GM18505 (cell line): ENCODE measurements at regions not wholly inside any gene's neighbourhood (a gene's known extent, or its start where the extent isn't known, plus 50 kb on each side); places are given as distances from the start of the nearest gene placed in this dataset.

Source experiments
- ATAC-seq: cut with Tn5 transposase; IDR thresholded peaks from one replicate; pipeline ENCODE4 v1.9.1; 2021; ENCODE audit not compliant: unreplicated experiment
- POLR2A ChIP-seq: IDR thresholded peaks from 4 replicates; pipeline ENCODE4 v1.6.1; 2011; ENCODE audit warnings: borderline replicate concordance; ENCODE audit not compliant: insufficient read depth, insufficient read length; ENCODE audit errors: extremely low read depth

DNA sequence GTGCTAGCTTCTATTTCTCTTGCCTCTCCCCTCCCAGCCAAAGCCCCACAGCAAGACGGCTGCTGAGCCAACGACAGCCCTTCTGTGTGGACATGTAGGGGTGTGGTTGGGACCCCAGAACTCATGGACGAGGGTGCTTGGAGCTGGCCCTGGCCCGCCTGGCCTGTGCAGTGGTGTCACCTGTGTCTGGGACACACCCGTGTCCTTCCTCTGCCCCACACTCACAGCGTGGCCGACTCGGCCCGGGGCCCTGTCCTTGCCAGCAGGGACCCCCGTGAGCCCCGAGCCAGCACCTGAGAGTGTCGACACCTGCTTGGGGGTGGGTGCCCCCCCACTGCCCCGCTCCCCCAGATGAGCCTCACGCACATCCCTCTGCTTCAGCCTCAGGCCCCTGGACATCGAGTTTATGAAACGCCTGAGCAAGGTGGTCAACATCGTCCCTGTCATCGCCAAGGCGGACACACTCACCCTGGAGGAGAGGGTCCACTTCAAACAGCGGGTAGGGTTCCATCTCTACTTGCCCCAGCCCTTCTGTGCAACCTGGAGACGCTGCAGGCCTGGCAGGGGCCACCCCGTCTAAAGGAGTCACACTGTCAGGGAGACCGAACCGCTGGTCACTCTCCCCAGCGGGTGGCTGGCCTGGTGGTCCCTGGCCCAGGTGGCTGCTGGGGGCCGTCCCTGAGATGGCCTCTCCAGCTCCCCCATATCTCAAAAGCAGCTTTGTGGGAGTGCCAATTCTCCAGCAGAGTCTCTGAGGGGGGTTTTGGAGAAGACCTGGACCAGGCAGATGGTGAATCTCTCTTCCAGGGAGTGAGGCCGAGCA lies 349.8 kb downstream of the SEC14L1 start:
- ATAC-seq: no peak

DNA sequence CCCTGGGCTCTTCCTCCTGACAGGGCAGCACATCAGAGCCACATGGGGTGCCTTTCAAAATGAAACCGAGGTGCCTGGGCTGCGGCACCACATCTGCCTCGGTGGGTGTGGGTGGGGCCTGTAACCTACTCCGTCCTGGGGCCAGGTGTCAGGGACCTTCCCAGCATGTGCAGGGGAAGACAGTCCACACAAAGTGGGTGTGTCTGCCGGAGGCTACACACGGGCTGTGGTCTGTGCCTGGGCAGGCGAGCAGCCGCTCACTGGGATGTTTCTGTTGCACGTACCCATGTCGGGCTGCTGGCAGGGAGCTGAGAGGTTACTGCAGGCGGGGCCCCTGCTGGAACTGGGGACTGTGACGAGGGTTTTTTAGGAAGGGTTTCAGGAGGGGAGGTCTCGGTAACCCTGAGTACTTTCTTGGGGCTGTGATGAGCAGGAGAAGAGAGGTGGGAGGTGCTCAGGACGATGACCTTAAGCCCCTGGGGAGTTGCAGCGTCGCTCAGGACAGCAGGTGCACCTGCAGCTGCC lies 351.2 kb downstream of the SEC14L1 start:
- ATAC-seq: no peak
- TF ChIP-seq POLR2A: no peak

More for the DNA sequence above, 349.8 kb downstream of the SEC14L1 start:
- TF ChIP-seq POLR2A: no peak

DNA sequence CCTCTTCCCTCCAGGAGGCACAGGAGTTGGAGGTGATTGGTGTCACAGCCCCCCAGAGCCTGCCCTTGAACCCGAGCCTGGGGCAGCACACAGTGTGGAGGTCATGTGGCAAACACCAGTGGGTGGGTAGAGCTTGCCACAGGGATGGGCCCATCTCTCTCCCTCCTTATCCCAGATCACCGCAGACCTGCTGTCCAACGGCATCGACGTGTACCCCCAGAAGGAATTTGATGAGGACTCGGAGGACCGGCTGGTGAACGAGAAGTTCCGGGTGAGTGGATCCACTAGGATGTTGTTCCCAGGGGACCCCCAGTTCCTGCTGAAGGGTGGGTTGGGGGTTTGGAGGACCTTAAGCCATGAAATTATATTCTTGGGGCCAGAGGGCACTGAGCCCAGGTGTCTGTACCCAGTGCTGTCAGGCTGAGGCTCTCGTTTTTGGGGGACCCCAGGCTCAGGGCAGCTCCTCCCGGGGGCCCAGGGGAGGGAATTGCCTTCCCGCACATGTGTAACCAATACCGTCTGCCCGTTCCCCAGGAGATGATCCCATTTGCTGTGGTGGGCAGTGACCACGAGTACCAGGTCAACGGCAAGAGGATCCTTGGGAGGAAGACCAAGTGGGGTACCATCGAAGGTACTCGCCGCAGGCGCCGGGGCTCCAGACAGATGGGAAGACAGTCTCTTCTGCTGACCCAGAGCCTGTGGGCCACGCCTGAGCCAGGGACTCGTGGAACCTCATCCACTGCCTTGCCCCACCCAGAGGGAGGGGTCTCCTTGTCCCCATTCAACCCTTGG lies 351.9 kb downstream of the SEC14L1 start:
- no peak for TF ChIP-seq POLR2A
- no peak for ATAC-seq

DNA sequence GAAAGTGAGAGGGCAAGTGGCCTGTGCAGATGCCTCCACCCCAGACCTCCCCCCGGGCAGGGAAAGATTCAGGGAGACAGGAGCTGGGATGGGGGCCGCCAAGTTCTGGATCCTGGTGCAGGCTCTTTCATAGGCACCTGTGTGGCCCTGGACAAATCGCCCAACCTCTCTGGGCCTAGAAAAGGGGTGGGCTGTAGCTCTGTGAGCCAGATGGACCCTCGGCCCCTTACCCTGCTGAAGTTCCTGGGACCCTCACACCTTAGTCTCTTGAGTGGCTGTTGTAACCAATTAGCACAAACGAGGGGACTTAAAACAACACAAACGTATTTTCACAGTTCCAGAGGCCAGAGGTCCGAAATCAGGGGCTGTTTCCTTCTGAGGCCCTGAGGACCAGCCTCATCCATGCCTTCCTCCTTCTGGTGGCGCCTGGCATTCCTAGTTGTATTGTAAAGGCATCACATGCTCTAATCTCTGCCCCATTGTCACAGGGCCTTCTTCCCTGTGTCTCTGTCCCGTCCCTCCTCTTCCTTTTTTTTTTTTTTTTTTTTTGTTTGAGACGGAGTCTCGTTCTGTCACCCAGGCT lies 352.6 kb downstream of the SEC14L1 start:
- ATAC-seq: no peak
- TF ChIP-seq POLR2A: no peak

DNA sequence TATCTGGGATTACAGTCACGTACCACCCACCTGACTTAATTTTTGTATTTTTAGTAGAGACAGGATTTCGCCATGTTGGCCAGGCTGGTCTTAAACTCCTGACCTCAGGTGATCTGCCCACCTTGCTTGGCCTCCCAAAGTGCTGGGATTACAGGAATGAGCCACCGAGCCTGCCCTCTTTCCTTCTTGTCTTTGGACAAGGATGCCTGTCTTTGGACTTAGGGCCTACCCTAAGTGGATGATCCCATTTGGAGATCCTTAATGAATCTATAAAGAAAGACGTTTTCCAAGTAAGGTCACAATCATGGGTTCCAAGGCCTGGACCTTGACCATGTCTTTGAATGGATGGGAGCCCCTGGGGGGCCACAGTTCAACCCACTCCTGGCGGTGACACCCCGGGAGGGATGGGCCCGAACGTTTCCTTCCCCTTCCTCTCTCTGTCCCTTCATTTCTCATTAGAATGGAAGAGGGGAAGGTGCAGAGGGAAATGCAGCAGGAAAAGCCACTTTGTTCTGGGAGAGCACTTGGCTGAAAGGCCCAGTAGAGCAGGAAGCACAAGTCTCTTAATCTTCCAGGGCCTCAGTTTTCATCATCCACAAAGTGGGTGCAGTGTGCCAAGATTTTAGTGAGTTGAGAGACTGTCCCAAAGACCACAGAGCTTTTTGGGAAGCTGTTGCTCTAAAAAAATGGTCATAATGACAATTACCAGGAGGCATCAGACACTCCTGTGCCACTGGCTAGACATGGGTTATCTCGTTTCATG lies 353.3 kb downstream of the SEC14L1 start:
- TF ChIP-seq POLR2A: no peak
- no peak for ATAC-seq

DNA sequence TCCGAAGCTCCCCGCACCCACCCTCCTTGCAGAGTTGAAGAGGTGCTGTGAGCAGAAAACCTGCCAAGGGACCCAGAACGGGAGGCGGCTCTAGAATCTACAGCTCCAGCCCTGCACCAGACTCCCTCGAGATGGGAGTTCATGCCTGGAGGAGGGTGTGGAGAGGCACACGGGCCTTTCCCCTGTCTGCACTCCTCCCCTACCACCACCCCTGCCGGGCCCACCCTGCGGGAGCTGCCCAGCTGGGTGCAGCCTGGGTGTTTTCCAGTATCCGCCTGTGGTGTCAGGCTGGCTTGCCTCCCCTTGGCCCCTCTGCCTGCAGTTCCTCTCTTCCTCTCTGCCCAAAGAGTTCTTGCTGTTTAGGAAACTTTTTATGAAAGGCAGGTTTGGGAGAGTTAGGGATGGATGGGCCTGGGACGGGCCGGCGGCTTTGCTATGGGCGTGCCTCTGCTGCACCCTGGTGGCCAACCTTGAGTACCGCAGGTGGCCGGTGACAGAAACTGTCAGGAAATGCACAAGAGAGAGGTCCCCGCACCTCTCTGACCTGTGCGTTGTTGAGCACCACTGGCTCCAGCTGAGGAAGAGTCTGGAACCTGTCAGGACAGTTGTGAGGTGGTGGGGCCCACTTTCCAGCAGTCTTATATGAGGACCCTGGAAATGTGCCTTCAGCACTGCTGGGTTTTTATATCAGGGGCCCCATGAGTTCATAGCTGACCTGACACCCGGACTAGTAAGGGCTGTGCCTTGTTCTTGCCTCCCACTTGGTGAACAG lies 354.1 kb downstream of the SEC14L1 start:
- no peak for ATAC-seq
- peak; percentile 35 for TF ChIP-seq POLR2A

DNA sequence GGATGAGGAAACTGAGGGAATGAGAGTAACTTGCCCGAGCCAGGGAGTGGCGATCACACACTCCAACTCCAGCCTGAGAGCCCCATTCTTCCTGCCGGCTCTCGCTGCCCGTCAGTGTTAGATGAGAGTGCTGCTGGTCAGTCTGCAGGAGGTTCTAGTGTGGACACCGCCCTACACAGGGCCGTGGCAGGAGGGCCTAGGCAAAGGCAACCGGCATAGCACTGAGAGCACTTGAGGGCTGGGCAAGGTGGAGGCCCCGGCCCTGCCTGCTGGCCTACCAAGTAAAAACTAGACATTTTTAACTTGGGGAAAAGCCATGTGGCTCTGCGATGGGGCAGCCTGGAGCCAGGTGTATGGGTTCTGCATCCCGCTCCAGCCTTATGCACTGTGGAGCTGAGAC lies 354.8 kb downstream of the SEC14L1 start:
- TF ChIP-seq POLR2A: no peak

DNA sequence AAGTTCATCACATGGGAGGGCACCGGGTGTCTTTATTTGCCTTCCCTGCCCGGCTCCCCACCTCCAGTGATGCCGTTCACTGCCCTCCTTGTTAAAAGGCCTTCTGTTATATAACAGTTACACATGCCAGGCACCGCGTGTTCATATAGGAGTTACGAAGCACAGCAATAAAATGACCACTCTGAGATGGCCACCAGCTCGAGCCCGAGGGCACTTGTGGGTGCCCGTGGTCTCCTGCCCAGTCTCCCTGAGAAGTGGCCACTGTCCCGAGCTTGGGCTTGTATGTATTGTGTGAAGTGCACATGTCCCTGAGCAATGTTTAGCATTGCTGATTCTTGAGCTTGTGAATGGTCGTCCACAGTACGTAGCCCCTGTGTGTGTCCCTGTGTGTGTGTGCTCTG lies 355.6 kb downstream of the SEC14L1 start:
- no peak for TF ChIP-seq POLR2A
- ATAC-seq: no peak

More for the DNA sequence above, 354.8 kb downstream of the SEC14L1 start:
- ATAC-seq: no peak

DNA sequence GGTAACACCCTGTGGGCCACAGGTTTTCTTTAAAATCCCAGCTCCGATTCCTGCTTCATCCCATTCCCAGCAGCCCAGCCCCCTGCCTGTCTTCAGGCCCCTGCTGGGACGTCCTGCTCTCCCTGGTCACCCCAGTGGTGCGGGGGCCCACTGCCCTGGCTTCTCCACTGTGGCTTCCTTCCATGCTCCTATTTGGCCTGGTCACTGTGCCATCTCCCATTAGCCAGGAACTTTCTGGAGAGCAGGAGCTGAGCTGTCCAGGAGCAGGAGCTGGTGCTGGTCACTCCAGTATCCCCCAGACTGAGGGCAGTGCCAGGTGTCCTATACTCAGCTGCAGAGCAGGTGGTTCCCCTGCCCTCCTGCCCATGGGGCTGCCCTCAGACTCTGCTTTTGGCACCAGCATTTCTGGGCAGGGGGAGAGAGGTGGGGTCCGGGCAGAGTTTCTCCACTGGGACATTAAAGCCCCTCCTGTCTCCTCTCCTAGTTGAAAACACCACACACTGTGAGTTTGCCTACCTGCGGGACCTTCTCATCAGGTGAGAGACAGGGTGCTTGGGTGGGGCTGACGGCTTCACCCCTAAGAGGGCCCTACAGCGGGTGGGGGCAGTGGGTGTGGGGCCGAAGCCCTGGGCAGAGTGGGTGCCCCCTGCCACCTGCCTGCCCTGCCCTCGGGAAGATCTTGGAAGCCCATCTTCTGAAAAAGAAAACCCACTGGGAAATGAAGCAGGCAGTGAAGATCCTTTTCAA lies 356.2 kb downstream of the SEC14L1 start:
- no peak for ATAC-seq
- TF ChIP-seq POLR2A: no peak

DNA sequence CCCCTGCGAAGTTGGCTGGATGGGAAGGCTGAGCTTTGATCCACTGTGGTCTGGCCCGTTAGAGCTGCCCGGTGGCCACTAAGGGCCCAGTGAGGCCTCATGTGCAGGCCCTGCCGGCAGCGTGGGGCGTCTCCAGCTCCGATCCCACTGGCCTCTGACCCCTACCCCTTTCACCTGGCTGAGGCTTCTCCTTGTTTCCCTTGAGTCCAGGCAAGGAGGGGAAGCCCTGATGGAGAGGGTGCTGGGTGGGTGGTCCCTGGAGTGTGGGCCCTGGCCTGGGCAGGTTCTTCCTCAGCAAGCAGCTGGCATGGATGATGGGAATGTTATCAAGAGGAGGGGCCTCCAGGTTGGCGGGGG lies 356.8 kb downstream of the SEC14L1 start:
- no peak for ATAC-seq
- no peak for TF ChIP-seq POLR2A

DNA sequence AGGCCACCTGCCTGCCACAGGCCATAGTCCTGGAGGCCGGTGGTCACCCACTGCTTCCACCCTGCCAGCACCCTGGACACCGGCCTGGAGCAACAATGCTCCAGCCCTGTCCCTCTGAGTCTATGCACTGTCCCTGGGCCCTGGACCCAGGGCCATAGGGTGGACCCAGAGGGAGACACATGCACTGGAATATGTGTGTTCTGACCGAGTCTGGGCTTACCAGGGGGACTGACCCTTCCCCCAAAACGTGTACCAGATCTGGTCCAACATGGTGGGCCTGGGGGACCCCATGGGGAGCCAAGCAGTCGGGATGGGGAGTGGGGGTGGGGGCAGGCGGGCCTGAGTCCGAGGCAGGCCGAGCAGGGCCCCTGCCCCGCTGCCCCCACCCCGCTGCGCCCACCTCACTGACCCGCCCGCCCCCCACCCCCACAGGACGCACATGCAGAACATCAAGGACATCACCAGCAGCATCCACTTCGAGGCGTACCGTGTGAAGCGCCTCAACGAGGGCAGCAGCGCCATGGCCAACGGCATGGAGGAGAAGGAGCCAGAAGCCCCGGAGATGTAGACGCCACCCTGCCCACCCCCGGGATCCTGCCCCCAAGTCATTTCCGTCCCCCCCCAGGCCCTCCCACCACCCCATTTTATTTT lies 357.4 kb downstream of the SEC14L1 start:
- no peak for ATAC-seq
- TF ChIP-seq POLR2A: no peak
